Adipocyte (in vitro differentiated cells): ENCODE measurements at regions not wholly inside any gene's neighbourhood (a gene's known extent, or its start where the extent isn't known, plus 50 kb on each side); places are given as distances from the start of the nearest gene placed in this dataset.

Experiments used
- DNase-seq: peaks from one replicate; pipeline ENCODE4 v3.0.0-alpha.2; 2015; ENCODE audit warnings: low read depth
- H3K27me3 ChIP-seq: replicated peaks from 2 replicates; pipeline ENCODE4 v1.7.0; 2013; ENCODE audit warnings: mild to moderate bottlenecking, low read length, moderate library complexity; ENCODE audit not compliant: control insufficient read depth, insufficient read depth
- H3K36me3 ChIP-seq: 2 replicates; pipeline ENCODE4 v1.7.0; 2013; ENCODE audit warnings: low read length, mild to moderate bottlenecking, moderate library complexity; ENCODE audit not compliant: control insufficient read depth, insufficient read depth, severe bottlenecking
- H3K4me1 ChIP-seq: 2 replicates; pipeline ENCODE4 v1.7.0; 2013; ENCODE audit warnings: mild to moderate bottlenecking, low read length, moderate library complexity; ENCODE audit not compliant: control insufficient read depth, insufficient read depth
- H3K4me3 ChIP-seq: 2 replicates; pipeline ENCODE4 v1.7.0; 2013; ENCODE audit warnings: mild to moderate bottlenecking, low read length, moderate library complexity
- H3K9ac ChIP-seq: 2 replicates; pipeline ENCODE4 v1.7.0; 2013; ENCODE audit warnings: mild to moderate bottlenecking, low read length, moderate library complexity
- H3K9me3 ChIP-seq: 2 replicates; pipeline ENCODE4 v1.7.0; 2013; ENCODE audit warnings: mild to moderate bottlenecking, low read length, moderate library complexity; ENCODE audit not compliant: control insufficient read depth

DNA sequence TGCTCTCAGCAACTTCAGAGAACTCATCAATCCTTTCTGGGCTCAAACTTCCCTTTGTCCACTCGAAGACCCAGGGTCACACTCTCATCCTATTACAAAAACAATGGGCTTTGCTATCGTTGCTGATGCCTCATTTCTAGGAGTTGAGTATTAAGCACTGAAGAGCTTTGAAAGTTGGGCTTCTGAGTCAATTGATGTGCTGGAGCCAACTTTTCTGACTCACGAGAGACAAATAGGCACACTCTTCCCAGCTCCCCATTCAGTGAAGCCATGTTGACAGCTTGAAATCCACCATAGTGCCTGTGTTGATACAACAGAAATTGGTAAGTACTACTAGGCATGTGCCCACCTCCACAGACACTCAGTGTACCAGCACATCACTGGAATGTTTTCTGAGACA, 97.5 kb upstream of the PRSS58 start:
- no peaks in the 10 kb centered on the region for H3K36me3 ChIP-seq
- H3K27me3 ChIP-seq = peaks cover 12% of the 10 kb centered on the region
- no peaks in the 10 kb centered on the region for H3K9me3 ChIP-seq
- H3K9ac ChIP-seq = no peak overlapping the region
- DNase-seq = peak; percentile 38
- H3K4me3 ChIP-seq = no peak overlapping the region
- peaks cover 24% of the 10 kb centered on the region for H3K4me1 ChIP-seq

DNA sequence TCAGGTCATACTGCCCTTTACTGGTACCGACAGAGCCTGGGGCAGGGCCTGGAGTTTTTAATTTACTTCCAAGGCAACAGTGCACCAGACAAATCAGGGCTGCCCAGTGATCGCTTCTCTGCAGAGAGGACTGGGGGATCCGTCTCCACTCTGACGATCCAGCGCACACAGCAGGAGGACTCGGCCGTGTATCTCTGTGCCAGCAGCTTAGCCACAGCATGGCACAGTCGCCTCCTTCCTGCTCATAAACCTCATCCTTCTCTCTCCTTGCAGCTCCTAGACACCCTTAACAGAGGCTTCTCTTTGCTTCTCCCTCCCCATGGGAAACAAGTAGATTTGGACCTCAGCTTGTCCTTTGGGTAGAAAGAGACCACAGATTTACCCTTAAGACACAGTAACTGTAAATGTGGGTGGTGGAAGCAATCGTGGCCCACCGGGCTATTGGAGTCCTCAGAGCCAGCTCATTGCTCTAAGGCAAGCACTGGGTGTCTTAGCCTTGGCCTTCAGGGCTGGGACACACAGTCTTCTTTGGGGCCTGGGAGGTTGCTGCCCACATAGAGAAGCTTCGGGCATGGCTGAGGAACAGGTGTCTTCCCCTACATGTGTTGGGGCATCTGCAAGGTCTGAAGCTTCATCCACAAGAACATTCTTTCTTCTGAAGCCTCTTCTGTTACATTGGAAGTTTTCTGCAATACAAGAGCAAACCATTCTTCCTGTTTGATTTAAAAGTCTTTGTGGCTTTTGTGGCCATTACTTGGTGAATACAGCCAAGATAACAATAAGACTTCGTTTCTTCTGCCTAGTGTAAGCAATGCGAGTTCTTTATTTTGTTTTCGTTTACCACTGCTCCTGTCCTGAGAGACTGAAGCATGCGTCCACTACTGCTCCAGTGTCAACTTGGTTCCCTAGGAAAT, 95.5 kb upstream of the PRSS58 start:
- Histone ChIP-seq H3K9me3 (no peaks in the 10 kb centered on the region), H3K4me3 (no peak overlapping the region), H3K36me3 (no peaks in the 10 kb centered on the region), H3K27me3 (peaks cover 19% of the 10 kb centered on the region), H3K4me1 (peaks cover 9% of the 10 kb centered on the region), H3K9ac (no peak overlapping the region)
- no peak for DNase-seq

DNA sequence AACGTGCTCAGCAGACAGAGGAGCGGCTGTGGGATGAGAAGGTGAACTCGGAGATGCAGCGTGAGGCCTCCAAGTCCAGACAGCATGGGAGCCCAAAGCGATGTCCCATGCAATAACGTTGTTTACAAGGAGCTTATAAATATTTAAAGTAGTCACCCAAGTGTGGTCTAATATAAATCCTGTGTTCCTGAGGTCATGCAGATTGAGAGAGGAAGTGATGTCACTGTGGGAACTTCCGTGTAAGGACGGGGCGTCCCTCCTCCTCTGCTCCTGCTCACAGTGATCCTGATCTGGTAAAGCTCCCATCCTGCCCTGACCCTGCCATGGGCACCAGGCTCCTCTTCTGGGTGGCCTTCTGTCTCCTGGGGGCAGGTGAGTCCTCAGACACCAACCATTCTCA, 94.7 kb upstream of the PRSS58 start:
- Histone ChIP-seq H3K9ac (no peak overlapping the region), H3K4me3 (no peak overlapping the region), H3K36me3 (no peaks in the 10 kb centered on the region), H3K27me3 (peaks cover 19% of the 10 kb centered on the region), H3K9me3 (no peaks in the 10 kb centered on the region), H3K4me1 (peaks cover 5% of the 10 kb centered on the region)
- no peak for DNase-seq

DNA sequence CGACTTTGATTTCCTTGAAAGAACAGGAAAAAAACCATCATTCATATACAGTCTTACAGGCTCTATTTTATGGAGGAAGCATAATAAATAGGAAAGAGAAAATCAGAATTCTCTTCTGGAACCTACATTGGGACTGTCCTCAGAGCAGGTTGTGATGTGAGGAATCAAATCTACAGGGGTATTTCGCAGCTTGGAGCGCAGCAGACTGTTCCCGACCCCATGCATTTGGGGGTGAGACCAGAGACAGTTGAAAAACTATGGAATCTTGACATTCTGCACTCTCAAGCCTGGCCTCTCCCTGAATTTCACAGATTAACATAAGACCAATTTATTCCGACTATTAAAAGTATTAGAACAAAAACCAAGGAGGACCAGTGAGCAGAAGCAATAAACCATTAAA, 93.3 kb upstream of the PRSS58 start:
- DNase-seq = no peak
- no peak overlapping the region for H3K9ac ChIP-seq

DNA sequence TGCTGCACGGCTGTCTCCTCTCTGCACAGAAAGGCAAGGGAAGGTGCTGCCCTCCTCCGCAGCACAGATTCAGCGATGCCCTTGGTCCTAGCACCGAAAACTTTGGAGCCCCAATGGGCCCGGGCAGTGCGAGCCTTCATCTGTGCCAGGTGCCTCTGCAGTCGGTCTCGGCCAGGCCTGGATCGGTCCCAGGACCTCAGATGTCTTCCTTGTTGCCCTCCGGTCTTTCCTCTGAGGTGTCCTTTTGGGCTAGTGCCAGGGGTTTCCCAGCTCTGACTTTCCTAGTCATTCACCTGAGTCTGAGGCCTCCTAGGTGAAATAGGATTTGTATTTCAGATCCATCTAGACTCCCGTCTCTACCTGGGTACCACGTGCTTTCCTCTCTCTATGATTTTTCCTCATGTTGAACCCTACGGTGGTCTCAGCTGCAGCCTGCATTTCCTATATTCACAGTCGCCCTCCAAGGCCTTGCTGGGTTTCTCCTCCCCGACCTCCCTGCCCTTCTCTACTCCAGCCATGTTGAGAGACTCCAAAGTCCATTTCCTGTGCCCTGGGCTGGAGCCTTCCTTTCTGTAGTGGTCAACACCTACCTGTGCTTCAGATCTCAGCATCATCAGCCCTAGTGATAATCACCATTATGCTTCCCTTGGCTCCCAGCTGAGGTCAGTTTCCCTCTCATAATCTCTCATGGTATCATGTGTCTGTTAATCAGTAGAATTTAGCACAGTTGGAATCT, 92.0 kb upstream of the PRSS58 start:
- peaks cover 1% of the 10 kb centered on the region for H3K4me1 ChIP-seq
- H3K27me3 ChIP-seq = peaks cover 37% of the 10 kb centered on the region
- H3K4me3 ChIP-seq = no peak overlapping the region
- no peaks in the 10 kb centered on the region for H3K9me3 ChIP-seq
- H3K36me3 ChIP-seq = no peaks in the 10 kb centered on the region
- DNase-seq = no peak
- H3K9ac ChIP-seq = no peak overlapping the region

More for the DNA sequence above, 93.3 kb upstream of the PRSS58 start:
- Histone ChIP-seq H3K4me3 (no peak overlapping the region), H3K36me3 (no peaks in the 10 kb centered on the region), H3K4me1 (peaks cover 5% of the 10 kb centered on the region), H3K9me3 (no peaks in the 10 kb centered on the region), H3K27me3 (peaks cover 28% of the 10 kb centered on the region)

DNA sequence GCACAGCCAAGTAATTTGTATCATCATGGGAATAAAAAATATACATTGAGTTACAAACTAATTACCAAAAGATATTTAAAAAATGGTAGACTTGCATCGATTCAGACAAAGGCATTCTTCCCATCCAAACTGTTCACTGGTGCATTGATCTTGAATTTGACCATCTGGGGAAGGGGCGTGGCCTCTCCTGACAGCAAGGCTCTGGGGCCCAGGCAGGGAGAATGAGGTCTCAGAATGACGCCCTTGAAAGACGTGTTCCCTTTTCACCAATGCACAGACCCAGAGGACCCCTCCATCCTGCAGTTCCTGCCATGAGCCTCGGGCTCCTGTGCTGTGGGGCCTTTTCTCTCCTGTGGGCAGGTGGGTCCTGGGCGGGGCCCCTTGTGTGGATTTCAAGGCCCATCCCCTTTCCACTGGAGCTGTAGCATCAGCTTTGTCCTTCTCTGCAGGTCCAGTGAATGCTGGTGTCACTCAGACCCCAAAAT, 91.1 kb upstream of the PRSS58 start:
- no peaks in the 10 kb centered on the region for H3K9me3 ChIP-seq
- H3K4me1 ChIP-seq = no peaks in the 10 kb centered on the region
- H3K27me3 ChIP-seq = peaks cover 38% of the 10 kb centered on the region
- DNase-seq = no peak
- H3K36me3 ChIP-seq = no peaks in the 10 kb centered on the region
- no peak overlapping the region for H3K4me3 ChIP-seq
- no peak overlapping the region for H3K9ac ChIP-seq

DNA sequence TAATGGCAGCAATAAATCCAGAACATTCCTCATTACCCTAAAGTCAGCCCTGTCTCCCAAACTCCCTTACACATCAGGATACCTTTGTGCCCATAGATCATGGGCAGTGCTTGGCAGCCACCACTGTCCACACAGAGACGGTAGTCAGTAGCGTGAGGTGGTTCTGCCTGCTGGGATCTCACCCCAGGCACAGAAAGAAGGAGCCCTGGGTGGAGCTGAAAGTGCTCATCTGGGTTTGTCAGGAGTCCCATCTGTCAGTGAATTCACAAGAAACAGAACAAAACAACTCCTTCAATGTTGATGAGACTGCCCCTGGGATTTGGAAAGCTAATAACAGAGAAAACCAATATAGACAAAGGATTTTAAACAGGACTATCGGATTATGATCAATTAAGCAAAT, 90.2 kb upstream of the PRSS58 start:
- H3K4me1 ChIP-seq = no peaks in the 10 kb centered on the region
- no peak for DNase-seq
- no peaks in the 10 kb centered on the region for H3K9me3 ChIP-seq
- no peak overlapping the region for H3K4me3 ChIP-seq
- H3K27me3 ChIP-seq = peaks cover 46% of the 10 kb centered on the region
- H3K36me3 ChIP-seq = no peaks in the 10 kb centered on the region
- H3K9ac ChIP-seq = no peak overlapping the region

DNA sequence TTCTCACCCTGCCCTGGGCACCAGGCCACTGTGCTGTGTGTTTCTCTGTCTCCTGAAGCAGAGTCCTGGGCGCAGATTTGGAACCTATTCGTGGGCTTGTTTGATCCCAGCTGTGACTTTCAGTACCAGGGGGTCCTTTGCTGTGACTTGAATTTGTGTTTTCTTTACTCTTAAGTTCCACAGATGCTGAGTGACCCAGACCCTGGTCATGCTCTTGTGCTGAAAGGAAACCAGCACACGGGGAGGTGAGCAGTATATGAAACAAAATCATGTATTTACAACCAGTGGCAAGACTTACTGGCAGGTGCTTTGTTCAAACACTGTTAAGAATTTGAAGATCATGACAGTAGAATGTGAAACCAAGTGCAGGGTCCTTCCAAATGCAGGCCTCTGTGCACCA, 89.2 kb upstream of the PRSS58 start:
- no peak overlapping the region for H3K4me3 ChIP-seq
- H3K9me3 ChIP-seq = no peaks in the 10 kb centered on the region
- peaks cover 46% of the 10 kb centered on the region for H3K27me3 ChIP-seq
- no peaks in the 10 kb centered on the region for H3K36me3 ChIP-seq
- no peak for DNase-seq
- no peak overlapping the region for H3K9ac ChIP-seq
- no peaks in the 10 kb centered on the region for H3K4me1 ChIP-seq

DNA sequence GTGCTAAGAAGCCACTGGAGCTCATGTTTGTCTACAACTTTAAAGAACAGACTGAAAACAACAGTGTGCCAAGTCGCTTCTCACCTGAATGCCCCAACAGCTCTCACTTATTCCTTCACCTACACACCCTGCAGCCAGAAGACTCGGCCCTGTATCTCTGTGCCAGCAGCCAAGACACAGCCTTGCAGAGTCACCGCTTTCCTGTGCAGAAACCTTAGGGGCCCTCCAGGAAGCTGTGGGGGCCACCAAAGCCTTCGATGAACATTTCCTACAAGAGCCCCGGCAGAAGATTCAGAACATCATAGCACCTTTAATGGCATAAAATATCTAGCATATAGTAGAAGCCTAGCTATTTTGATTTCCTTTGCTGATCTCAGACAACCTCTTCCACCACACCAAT, 88.0 kb upstream of the PRSS58 start:
- no peak for DNase-seq
- no peaks in the 10 kb centered on the region for H3K4me1 ChIP-seq

DNA sequence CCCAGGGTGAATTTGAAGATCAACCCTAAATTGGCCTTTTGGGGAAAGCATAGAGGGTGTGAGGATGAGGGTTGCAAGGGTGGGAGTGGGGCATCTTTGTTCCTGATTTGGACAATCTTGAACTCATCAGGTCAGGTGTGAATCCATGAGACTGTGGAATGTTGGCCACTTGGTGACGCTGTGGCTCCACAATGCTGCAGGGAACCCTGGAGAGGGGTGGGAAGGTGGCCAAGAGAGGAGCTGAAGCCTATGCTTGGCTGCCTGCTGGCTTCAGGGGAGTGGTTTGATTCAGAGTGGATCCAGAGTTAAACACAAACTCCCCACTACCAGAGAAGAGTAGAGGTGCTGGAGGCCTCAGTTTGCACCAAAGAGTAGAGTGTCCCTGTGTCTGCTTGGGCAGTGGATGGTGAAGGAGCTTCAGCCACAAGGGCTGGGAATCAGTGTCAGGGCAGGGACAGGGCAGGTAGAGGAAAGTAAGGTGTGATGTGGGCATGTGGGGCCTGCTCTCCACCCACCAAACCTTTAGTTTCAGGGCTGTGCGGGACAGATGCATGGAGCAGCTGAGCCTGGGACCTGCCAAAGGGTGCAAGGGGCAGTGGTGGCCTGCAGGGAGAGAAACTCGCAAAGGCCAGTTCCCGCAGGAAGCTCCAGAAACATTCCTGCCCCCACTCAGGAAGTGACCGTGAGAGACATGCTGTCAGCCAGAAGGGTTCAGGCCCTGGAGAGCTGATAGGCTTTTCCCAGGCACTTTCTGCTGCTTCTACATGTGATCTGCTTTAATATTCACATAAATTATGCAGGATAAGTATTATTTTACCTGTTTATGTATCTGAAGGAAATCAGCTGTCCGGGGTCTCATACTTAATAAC, 81.0 kb upstream of the PRSS58 start:
- peaks cover 13% of the 10 kb centered on the region for H3K27me3 ChIP-seq
- DNase-seq = peak; percentile 26
- no peak overlapping the region for H3K9ac ChIP-seq
- no peaks in the 10 kb centered on the region for H3K36me3 ChIP-seq
- H3K4me1 ChIP-seq = peaks cover 9% of the 10 kb centered on the region
- no peak overlapping the region for H3K4me3 ChIP-seq
- H3K9me3 ChIP-seq = no peaks in the 10 kb centered on the region

More for the DNA sequence above, 88.0 kb upstream of the PRSS58 start:
- Histone ChIP-seq H3K36me3 (no peaks in the 10 kb centered on the region), H3K4me3 (no peak overlapping the region), H3K27me3 (peaks cover 37% of the 10 kb centered on the region), H3K9me3 (no peaks in the 10 kb centered on the region), H3K9ac (no peak overlapping the region)
